GM21367 (cell line): ENCODE measurements at regions not wholly inside any gene's neighbourhood (a gene's known extent, or its start where the extent isn't known, plus 50 kb on each side); places are given as distances from the start of the nearest gene placed in this dataset.

Experiments used
- ATAC-seq: cut with Tn5 transposase; IDR thresholded peaks from one replicate; pipeline ENCODE4 v1.9.1; 2021; ENCODE audit not compliant: unreplicated experiment

GRCh38 chrY:21260325-21260724 is 250.8 kb upstream of the RBMY1B start:
- no peak for ATAC-seq

- no peak for ATAC-seq
Measured at GRCh38 chrY:21261158-21261557, 250.0 kb upstream of the RBMY1B start.

GRCh38 chrY:21266751-21267150 is 244.4 kb upstream of the RBMY1B start:
- no peak for ATAC-seq

GRCh38 chrY:21267164-21267563 is 244.0 kb upstream of the RBMY1B start:
- ATAC-seq = no peak

GRCh38 chrY:21287769-21288168 is 223.4 kb upstream of the RBMY1B start:
- no peak for ATAC-seq

- ATAC-seq = no peak
Measured at GRCh38 chrY:21288908-21289307, 222.2 kb upstream of the RBMY1B start.

GRCh38 chrY:21295206-21295605 is 215.9 kb upstream of the RBMY1B start:
- ATAC-seq = no peak

- ATAC-seq = no peak
Measured at GRCh38 chrY:21302278-21302677, 208.9 kb upstream of the RBMY1B start.

- no peak for ATAC-seq
Measured at GRCh38 chrY:21315366-21315765, 195.8 kb upstream of the RBMY1B start.
